Left lobe of liver (tissue), 2 donors: ENCODE measurements at regions not wholly inside any gene's neighbourhood (a gene's known extent, or its start where the extent isn't known, plus 50 kb on each side); places are given as distances from the start of the nearest gene placed in this dataset.

ENCODE experiments used
- ATAC-seq: fragments of 200-7000 bp; cut with Tn5 transposase; one replicate; pipeline ENCODE4 v1.9.1; 2020; ENCODE audit warnings: mild to moderate bottlenecking, moderate library complexity
- DNase-seq: peaks from one replicate; pipeline ENCODE4 v3.0.0-alpha.2; 2020; ENCODE audit warnings: low spot score
- donor health status: DM: no; HTN: no; CAD: no; lungs with moderate emphysema.
- donor health status: DM: no; HTN: yes; CAD: no.

DNA sequence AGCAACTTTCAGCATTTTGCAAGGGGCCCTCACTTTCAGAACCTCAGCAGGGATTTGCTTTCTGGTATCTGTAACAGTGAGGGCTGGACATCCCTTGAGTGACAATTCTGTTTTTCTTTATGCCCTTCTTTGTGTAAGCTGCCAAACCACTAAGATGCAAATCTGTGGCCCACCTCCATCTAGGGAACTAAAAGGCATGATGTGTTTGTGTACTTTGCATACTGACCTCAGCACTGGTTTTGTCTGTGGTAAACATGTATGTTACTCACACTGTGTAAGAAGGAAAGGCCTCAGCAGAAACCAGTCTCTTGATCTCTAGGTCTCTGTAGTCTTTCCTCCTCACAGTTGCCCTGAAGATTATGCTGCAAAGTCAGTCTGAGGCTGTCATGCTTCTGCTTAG, 396.6 kb upstream of the DYNLRB2 start:
- ATAC-seq, result no peak
- no peak for DNase-seq

DNA sequence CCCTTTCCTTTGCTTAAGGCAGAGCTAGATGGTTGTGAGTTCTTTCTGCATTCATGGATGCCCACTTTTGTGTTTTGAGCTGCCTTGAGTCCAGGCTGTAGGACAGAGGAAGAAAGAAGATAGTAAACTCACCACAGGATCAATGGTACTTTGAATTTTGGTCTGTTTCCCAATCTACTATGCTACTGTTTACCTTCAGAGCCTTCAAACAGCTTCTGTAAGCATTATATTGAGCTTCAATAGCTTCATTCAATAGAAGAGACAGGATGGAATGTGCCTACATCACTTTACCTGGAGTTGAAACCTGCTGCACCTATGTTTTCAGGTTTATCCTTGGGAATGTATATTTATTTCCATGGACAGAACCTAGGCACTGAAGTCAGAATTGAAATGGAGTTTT, 397.9 kb upstream of the DYNLRB2 start:
- DNase-seq, result no peak
- ATAC-seq, result peak; percentile 44

DNA sequence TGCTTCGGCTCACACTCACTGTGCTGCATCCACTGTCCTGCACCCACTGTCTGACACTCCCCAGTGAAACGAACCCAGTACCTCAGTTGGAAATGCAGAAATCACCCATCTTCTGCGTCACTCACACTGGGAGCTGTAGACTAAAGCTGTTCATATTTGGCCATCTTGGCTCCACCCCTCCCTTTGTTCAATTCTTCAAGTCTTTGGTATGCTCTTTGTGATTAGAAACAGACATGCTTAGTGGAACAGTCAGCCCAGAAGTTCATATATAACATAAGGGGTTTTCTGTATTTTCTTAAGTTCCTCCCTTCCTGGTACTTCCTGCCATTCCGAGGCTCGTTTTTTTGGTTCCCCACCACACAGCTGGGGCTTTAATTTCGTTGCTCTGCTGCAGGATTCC, 398.5 kb upstream of the DYNLRB2 start:
- no peak for ATAC-seq
- no peak for DNase-seq

DNA sequence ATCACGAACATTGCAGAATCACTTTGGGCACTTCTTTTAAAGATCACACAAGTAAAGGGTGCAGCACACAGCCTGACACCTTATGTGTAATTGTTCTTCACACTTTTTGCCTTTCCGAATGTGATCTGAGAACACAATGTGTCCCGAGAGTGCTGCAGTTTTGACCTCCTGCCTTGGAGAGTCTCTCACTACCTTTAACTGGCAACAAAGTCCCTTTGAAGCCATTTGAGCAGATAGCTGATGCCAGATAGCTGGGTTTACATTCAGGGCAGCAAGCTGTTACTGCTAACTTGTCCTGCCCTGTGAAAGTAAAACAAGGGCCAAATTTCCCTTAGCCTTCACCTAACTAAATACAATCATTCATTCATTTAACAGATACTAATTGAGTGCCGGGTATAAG, 411.0 kb upstream of the DYNLRB2 start:
- ATAC-seq (no peak), DNase-seq (no peak)

DNA sequence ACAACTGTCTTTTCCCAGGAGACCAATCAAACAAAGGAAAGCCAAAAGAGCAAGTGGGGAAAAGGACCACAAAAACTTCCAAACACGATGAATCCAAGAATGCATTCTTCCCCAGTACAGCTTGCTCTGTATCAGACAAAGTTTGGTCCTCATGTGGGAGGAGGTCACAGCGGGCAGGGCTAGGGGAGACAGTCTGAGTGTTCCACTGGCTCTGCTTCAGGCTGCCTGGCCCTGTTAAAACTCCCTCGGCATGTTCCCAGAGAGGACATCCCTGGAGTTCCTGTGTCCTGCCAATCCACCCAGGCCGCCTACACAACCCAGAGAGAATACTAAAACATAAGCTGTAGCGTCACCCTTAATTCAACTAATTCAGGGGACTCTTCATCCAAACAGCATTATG, 415.1 kb upstream of the DYNLRB2 start:
- DNase-seq (no peak), ATAC-seq (no peak)

DNA sequence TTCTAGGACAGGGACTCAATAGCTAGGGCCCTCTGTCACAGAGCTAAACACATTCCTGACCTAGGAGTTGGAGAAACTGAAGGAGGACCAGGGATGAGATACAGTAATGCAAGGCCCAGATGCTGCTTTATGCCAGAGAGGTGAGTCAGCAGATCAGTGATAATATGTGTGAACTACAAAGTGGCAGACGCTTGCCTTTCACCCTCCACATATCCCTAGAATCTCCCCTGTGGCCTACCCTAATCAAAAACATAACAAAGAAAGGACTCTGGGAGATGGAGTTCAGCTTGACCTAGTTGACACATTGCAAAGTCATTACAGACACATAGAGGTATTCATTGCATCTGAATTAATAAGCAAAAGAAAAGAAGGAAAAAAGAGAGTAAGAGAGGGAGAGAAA, 417.6 kb upstream of the DYNLRB2 start:
- ATAC-seq, result no peak
- no peak for DNase-seq

DNA sequence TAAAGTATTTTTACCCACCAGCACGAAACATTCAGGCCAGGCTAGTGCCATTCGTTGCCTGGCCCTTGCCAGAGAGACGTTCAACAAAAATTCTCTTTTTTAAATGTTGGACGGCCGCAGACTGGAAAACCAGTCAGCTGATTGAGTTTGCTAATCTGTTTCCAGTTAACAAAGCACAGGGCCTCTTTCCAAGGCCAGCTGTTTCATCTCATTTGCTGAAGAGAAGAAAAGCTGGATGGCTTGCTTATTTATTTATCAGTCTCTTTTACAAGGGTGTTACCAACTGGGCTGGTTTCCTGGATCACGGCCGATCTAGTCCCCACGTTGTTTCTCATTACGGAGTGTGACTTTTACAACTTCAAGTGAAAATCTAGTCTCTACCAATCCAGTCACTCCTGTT, 418.7 kb upstream of the DYNLRB2 start:
- DNase-seq (no peak), ATAC-seq (no peak)

DNA sequence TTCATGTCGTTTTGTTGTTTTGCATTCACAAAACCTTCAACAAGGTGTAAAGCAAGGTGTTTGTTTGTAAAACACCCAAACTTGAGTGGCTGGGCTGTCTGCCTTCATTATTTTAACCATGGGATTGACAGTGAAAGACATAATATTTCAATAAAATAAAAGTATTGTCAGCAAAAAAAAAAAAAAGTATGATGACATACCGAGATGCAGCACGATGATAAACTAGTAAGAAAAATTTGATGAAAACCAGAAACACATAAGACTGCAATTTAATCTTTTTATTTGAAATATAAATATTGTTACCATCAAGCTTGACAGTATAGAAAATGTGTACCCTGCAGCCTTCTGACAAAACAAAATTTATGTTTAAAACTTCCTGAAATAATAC, 419.3 kb upstream of the DYNLRB2 start:
- no peak for ATAC-seq

DNA sequence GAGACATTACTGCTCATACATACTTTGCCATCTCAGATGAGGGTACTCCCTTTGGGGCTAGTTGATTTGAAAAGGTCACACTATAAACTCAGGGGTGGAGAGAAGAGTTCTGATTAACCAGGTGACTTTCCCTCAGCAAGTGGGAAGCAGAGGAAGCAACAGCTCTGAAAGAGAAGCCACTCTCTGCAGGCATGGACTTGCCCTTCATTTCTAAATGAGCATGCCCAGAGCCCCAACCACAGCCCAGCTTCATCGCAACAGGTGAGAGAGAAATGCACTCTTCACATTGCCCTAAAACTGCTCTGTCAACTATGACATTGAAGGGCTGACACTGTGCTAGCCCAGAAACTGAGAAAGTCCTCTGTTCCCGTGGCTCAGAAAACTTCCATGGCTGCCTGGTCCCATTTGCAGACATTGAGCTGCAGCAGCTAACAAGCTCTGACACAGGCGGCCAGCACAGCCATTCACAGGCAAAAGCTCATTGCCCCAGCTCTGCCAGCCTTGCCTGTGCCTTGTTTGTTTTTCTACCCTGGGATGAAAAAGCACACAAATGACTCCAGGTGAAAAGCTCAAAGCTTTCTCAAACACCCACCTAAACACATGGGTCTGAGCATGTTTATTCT, 419.8 kb upstream of the DYNLRB2 start:
- no peak for ATAC-seq
- DNase-seq, result no peak

More for the DNA sequence above, 419.3 kb upstream of the DYNLRB2 start:
- no peak for DNase-seq

DNA sequence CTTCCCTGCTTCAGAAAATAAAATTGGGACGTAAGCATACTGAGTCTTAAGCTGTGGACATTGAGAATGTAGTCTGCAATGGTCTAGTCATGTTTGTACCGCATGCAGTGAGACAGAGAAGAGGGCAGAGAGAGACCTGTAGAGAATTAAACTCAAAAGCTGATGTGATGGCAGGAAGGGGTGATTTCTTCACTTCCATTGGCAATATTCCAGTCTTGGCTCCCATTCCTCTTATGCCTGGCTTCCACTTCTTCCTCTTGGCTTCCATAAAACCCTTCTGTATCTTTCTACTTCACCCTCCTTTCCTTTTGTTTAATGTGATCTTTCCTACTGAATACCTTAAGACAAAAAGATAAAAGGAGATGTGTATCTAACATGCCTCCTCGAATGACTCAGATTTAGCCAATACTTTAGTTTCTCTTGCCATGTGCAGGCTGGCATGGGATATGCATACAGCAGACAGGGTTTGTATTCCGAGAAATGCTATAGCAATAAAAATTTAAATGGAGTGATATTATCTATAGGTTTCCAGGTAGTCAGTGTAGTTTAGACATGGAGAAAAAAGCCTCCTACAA, 423.1 kb upstream of the DYNLRB2 start:
- ATAC-seq (peak; percentile 55), DNase-seq (no peak)

DNA sequence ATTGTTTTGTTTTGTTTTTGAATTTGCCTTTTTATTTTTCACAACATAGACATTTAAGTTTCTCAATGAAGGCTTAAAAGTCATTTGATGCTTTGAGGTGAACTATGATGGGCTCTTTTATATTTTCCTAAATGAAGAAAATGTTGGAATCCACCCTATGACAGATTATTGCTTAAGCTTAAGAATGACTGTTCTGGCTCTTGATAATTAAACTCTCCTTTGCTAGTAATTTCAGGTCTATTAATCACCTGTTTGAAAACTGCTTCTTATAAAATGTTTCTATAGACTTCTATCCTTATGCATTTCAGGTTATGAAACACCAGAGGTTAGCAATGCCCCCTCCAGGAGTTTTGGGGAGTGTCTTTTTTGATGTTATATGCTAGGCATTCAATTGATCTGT, 424.1 kb upstream of the DYNLRB2 start:
- DNase-seq (no peak), ATAC-seq (no peak)

DNA sequence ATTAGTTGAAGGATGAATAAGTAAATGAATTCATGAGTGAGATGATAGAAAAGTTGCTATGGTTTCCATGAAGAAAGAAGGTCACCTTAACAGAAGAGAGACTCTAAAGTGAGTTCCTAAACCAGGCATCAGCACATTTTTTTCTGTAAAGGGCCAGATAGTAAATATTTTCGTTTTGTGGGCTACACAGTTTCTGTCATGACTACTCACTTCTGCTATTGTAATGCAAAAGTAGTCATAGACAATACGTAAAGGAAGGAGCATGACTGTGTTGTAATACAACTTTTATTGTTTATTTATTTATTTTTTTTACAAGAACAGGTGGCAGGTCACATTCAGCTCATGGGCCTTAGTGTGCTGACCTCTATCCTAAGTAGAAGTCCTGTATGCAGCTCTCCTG, 426.1 kb upstream of the DYNLRB2 start:
- ATAC-seq (no peak), DNase-seq (no peak)

DNA sequence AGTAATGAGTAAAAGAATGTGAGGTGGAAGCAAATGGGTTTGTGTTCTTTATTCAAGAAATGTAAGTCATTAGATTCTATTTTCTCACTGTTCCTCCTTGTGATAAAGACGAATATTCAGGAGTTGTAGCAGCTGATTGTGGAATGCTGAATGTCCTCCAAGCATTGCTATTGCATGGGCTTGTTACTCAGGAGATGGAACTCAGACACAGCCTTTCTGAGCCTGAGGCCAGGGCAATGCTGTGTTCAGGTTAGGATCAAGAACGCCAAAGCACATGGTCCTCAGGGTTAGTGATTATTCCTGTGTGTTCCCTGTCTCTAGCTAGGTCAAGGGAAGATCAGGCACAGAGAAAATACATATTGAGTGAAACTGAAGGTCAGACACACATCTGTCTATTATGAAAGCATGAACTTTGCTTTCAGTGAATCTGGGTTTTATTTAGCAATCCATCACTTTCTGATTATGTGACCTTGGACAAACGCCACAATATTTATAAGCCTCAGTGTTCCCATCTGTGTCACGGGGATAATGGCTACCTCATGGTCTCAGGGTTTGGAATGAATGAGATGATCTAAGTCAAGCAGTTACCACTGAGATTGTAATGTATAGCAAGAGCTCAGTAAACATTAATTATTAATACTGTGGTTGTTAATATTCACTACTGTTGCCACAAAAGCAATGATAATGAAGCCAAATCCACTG, 426.8 kb upstream of the DYNLRB2 start:
- ATAC-seq (no peak), DNase-seq (no peak)

DNA sequence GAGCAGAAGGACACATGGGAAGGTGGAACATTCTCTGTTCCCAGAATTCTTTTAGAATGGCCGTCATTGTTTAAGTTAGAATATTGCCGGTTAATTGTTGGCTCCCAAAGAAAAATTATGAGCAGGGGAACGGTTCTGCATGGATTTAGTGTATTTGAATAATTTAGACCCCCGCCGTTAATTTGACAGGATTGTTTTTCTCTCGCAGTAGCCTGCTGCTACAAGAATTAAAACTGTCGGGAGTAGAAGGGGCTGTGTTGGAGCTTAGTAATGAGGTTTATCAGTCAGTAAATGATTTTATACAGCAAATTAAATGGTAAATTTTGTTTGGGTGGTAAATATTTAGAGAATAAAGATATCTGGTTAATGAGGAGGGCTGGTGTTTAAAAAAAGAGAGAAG, 431.2 kb upstream of the DYNLRB2 start:
- ATAC-seq (no peak), DNase-seq (no peak)

DNA sequence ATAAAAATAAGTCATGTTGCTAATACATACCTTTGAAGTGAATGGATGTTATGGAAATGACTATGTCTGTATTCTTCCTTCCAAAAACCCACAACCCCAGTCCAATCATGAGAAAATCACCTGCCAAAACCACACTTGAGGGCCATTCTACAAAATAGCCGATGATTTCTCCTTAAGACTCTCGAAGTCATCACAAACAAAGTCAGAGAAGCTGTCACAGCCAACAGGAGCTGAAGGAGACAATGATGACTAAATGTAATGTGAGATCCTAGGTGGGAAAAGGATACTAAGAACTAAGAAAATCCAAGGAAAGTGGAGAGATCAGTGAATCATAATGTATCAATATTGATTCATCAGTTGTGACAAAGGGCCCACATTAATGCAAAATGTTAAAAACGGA, 432.9 kb upstream of the DYNLRB2 start:
- no peak for DNase-seq
- ATAC-seq, result no peak

DNA sequence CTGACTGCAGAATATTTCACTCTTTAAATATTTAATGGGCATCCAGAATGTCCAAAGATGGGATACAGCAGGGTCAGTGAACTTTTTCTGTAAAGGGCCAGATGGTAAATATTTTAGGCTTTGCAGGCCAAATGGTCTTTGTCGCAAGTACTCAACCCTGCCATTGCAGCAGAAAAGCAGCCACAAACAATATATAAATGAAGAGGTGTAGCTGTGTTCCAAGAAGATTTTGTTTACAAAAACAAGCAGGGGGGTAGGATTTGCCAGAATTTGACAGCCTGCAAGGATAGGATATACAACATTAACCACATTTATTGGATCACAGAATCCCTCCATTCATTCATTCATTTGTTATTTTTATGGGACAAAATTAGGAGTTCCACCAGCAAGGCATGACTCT, 435.0 kb upstream of the DYNLRB2 start:
- no peak for ATAC-seq
- no peak for DNase-seq

DNA sequence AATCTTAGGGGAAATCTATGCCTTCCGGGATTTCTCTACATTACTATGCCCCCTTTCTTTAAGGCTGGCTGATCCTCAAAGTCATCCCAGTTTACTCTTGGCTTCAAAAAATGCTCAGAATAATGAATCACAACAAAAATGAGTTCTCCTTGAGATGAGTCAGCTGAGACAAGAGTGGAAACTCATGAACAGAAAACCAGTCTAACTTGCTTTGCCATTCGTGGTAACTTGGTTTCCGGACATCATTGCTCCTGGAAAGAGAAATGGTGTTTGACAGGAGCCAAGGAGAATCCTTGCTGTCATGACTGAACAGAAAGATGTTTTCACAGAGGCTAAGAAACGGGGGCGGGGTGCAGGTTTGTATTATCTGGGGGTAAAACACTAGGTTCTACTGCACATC, 435.6 kb upstream of the DYNLRB2 start:
- ATAC-seq, result no peak
- DNase-seq, result no peak

DNA sequence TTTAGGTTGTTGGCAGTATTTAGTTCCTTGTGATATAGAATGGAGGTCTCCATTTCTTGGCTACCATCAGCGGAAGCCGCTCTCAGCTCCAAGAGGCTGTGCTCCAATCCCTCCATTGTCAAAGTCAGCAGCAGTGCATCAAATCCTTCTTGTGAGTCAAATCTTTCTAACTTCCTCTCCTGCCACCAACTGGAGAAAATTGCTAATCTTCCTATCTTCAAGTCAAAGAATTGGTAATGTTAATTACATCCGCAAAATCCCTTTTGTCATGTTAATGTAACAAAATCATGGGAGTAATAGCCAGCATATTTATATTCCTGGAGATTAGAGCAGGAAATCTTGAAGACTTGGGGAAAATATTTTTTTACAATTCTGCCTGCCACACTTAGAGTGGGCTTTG, 436.4 kb upstream of the DYNLRB2 start:
- no peak for DNase-seq
- no peak for ATAC-seq

DNA sequence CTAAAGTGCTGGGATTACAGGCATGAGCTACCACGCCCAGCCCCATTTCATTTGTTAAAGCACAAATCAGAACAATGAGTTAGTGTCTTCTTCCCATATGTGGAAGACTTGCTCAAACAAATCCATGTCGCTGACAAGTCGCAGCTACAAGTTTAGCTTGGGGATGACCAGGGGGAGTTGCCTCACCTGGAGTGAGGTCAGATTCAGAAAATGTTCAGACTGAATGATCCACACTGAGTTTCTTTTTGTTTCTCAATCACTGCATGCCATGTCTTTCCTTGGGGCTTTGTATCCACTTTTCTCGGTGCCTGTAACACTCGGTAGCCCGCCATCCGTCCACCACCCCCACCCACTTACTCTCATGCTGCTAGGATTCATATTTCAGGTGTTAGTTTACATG, 437.3 kb upstream of the DYNLRB2 start:
- no peak for ATAC-seq
- DNase-seq, result no peak

DNA sequence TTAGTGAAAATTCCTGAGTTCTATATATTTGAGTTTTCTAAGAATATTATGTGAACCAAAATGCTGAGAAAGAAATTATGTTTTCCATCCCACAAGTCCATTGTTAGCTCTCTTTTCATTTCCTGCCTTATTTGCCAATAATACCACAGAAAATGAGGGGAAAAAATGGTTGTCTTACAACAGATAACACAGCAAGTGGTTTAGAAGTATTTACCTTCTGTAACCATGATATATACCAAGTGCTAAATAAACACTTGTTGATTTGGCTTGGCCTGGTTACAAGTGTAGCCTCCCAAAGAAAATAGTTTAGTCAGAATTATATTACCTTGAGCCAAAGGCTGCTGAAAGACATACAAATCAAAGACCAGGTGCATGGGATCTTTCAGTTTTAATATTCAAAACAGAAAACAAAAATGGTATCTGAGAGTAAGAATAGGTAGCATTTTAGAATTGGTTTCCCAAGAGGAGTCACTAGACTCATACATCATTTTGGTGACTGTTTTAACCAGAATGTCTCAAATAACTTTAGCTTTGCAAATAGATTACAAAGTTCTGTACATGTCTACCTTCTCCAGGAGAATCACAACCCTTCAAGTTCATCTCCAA, 439.8 kb upstream of the DYNLRB2 start:
- ATAC-seq (no peak), DNase-seq (no peak)

DNA sequence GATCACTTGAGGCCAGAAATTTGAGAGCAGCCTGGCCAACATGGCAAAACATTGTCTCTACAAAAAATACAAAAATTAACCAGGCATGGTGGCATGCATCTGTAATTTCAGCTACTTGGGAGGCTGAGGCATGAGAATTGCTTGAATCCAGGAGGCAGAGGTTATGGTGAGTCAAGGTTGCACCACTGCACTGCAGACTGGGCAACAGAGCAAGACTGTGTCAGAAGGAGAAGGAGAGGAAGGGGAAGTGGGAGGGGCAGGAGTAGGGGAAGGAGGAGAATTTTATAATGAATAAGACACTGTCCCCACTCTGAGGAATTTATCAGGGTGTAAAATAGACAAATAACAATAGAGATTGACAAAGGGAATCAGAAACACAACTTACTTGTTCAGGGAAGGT, 440.6 kb upstream of the DYNLRB2 start:
- DNase-seq (no peak), ATAC-seq (peak; percentile 29)

DNA sequence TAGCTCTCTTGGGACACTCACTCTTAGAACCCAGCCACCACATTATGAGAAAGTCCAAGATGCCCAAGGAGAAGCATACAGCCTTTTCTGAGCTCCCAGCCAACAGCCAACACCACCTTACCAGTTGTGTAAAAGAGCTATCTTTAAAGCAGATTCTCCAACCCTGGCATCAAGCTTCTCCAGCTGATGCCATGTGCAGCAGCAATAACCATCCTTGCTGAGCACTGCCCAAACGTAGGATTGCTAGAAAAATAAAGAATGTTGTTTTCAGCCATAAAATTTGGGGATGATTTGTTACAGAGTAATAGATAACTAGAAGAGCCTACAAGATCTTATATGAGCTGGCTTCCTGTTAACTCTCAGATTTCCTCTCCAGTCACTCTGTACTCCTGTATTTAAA, 443.7 kb upstream of the DYNLRB2 start:
- ATAC-seq, result no peak
- no peak for DNase-seq
